KBM-7 (cell line): ENCODE measurements at regions not wholly inside any gene's neighbourhood (a gene's known extent, or its start where the extent isn't known, plus 50 kb on each side); places are given as distances from the start of the nearest gene placed in this dataset.

Experiments
- DNase-seq: peaks from one replicate; pipeline ENCODE4 v3.0.0-alpha.2; 2015
- in situ Hi-C: fragments of 300-500 bp; cut with MboI; formaldehyde crosslinking; loops from 2 replicates; pipeline ENCODE4 v1.14.3; 2020; ENCODE audit warnings: low sequenced_read_pairs, low pct_unique_long_range_greater_than_20kb, mixed read lengths

- in situ Hi-C loops = no loop called here
- no peak for DNase-seq
These were observed 161.9 kb downstream of the ZBTB18 start for GRCh38 chr1:244212797-244213475.

- DNase-seq = no peak
- in situ Hi-C loops = no loop called here
These were observed 163.2 kb downstream of the ZBTB18 start for GRCh38 chr1:244214009-244214967.

GRCh38 chr1:244216836-244217235, 165.8 kb downstream of the ZBTB18 start:
- DNase-seq = no peak

GRCh38 chr1:244217711-244218110, 166.6 kb downstream of the ZBTB18 start:
- DNase-seq = no peak
- in situ Hi-C loops = no loop called here

More at GRCh38 chr1:244216836-244217235, 165.8 kb downstream of the ZBTB18 start:
- in situ Hi-C loops = no loop called here

GRCh38 chr1:244218220-244218619, 167.1 kb downstream of the ZBTB18 start:
- in situ Hi-C loops = no loop called here
- DNase-seq = no peak

- no peak for DNase-seq
- in situ Hi-C loops = no loop called here
These were observed 168.1 kb downstream of the ZBTB18 start for GRCh38 chr1:244219149-244219548.

GRCh38 chr1:244219802-244220201, 168.7 kb downstream of the ZBTB18 start:
- in situ Hi-C loops = no loop called here
- DNase-seq = no peak

- in situ Hi-C loops = no loop called here
- no peak for DNase-seq
These were observed 169.3 kb downstream of the ZBTB18 start for GRCh38 chr1:244220410-244220809.

- in situ Hi-C loops = no loop called here
- DNase-seq = no peak
These were observed 170.9 kb downstream of the ZBTB18 start for GRCh38 chr1:244221991-244222390.

- in situ Hi-C loops = no loop called here
- peak; percentile 87 for DNase-seq
These were observed 173.7 kb downstream of the ZBTB18 start for GRCh38 chr1:244224487-244225430.

- in situ Hi-C loops = no loop called here
- DNase-seq = no peak
These were observed 175.4 kb downstream of the ZBTB18 start for GRCh38 chr1:244226435-244226834.

GRCh38 chr1:244230470-244230869, 179.4 kb downstream of the ZBTB18 start:
- DNase-seq = no peak
- in situ Hi-C loops = no loop called here

GRCh38 chr1:244231193-244231571, 180.1 kb downstream of the ZBTB18 start:
- in situ Hi-C loops = no loop called here
- no peak for DNase-seq

- in situ Hi-C loops = no loop called here
- DNase-seq = no peak
These were observed 180.7 kb downstream of the ZBTB18 start for GRCh38 chr1:244231572-244232315.

- peak; percentile 41 for DNase-seq
- in situ Hi-C loops = no loop called here
These were observed 183.0 kb downstream of the ZBTB18 start for GRCh38 chr1:244234009-244234643.

- in situ Hi-C loops = no loop called here
- DNase-seq = no peak
These were observed 184.1 kb downstream of the ZBTB18 start for GRCh38 chr1:244235157-244235556.

GRCh38 chr1:244236101-244236500, 185.0 kb downstream of the ZBTB18 start:
- DNase-seq = no peak
- in situ Hi-C loops = no loop called here

- in situ Hi-C loops = no loop called here
- no peak for DNase-seq
These were observed 185.6 kb downstream of the ZBTB18 start for GRCh38 chr1:244236721-244237120.
